Peyer's patch (tissue), 4 donors: ENCODE measurements at regions not wholly inside any gene's neighbourhood (a gene's known extent, or its start where the extent isn't known, plus 50 kb on each side); places are given as distances from the start of the nearest gene placed in this dataset.

Experiments used
- DNase-seq, 3 donors: peaks; one replicate each; pipeline ENCODE4 v3.0.0-alpha.2; 2017 to 2019
- H3K27ac ChIP-seq, 4 donors: fragments of 200-600 bp; sonication (generic); one replicate each; pipeline ENCODE4 v1.5.1; 2016 to 2019
- H3K27me3 ChIP-seq, 2 donors: fragments of 200-600 bp; sonication (generic); one replicate each; pipeline ENCODE4 v1.5.1; 2019
- H3K36me3 ChIP-seq, 3 donors: fragments of 200-600 bp; sonication (generic); one replicate each; pipeline ENCODE4 v1.5.1; 2016 to 2019
- H3K4me1 ChIP-seq, 4 donors: fragments of 200-600 bp; sonication (generic); one replicate each; pipeline ENCODE4 v1.5.1; 2016 to 2019
- H3K4me3 ChIP-seq, 4 donors: fragments of 200-600 bp; sonication (generic); 1 replicate in 3 of 4; 2 replicates in 1 of 4; pipeline ENCODE4 v1.5.1; 2016 to 2019; ENCODE audit warnings: mild to moderate bottlenecking in 1 of 4
- H3K9me3 ChIP-seq, 4 donors: fragments of 200-600 bp; sonication (generic); one replicate each; pipeline ENCODE4 v1.5.1; 2016 to 2019; ENCODE audit warnings: mild to moderate bottlenecking in 1 of 4
- POLR2A ChIP-seq, 2 donors: fragments of 450-650 bp; IDR thresholded peaks; one replicate each; pipeline ENCODE4 v1.5.1; 2017; ENCODE audit warnings: antibody characterized with exemption in 2 of 2, mild to moderate bottlenecking in 2 of 2, moderate library complexity in 2 of 2
- TF ChIP-seq, protein P1 (sequence below), 6 experiments: fragments of 450-650 bp in 4 of 6; fragments of 200-600 bp in 2 of 6; sonication (generic) in 1 of 6; IDR thresholded peaks; one replicate each; pipeline ENCODE4 v1.5.1; 2017 to 2019; ENCODE audit warnings: antibody characterized with exemption in 6 of 6, mild to moderate bottlenecking in 3 of 6, moderate library complexity in 1 of 6

DNA sequence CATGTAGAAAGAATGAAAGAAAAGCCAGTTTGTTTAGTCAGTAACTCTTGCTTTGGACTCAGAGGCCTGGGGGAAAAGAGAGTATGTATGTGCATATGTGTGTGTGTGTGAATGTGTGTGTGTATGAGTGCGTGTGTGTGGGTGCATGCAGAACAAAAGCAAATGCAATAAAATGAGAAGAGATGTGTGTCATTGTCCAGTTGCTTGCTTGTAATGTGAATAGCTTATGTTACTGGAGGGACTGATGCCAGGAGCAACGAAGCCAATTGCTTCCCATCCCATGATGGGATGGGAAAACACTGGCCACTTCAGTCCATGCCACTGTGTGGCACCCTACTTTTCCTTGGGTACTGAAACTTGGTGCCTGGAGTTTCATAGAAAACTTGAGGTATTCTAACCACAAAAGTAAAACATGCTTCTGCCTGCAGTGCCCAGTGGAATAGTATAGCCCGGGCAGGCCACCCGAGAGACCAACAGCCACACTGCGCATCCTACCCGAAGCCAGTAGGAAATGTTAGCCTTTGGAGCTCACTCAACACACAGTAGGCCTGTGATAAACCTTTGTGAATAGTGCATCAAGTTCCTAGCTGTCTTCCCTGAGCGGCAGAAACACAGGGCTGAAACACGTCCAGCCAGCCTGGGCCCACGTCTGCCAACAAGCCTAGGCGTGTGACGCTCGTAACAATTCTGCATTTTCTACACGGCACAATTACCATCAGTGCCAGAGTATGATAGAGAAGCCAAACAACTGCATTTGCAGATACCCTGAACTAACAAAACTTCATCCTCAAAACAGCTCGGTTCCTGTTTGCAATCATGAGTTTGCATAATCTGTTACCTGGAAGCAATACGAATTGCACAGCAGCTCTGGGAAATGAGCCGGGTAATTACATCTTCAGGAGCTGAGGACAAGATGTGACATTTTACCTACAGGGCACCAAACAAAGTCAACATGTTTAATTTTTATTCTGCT, 198.1 kb downstream of the SYK start:
- Histone ChIP-seq H3K4me1 (no peaks in the 10 kb centered on the region), H3K9me3 (no peaks in the 10 kb centered on the region), H3K4me3 (no peak overlapping the region), H3K27me3 (no peaks in the 10 kb centered on the region), H3K27ac (no peak overlapping the region), H3K36me3 (no peaks in the 10 kb centered on the region)
- DNase-seq: no peak
- TF ChIP-seq, protein P1, sequence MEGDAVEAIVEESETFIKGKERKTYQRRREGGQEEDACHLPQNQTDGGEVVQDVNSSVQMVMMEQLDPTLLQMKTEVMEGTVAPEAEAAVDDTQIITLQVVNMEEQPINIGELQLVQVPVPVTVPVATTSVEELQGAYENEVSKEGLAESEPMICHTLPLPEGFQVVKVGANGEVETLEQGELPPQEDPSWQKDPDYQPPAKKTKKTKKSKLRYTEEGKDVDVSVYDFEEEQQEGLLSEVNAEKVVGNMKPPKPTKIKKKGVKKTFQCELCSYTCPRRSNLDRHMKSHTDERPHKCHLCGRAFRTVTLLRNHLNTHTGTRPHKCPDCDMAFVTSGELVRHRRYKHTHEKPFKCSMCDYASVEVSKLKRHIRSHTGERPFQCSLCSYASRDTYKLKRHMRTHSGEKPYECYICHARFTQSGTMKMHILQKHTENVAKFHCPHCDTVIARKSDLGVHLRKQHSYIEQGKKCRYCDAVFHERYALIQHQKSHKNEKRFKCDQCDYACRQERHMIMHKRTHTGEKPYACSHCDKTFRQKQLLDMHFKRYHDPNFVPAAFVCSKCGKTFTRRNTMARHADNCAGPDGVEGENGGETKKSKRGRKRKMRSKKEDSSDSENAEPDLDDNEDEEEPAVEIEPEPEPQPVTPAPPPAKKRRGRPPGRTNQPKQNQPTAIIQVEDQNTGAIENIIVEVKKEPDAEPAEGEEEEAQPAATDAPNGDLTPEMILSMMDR (IDR thresholded peaks at IDR 0.05): no peak
- TF ChIP-seq POLR2A (IDR thresholded peaks at IDR 0.05): no peak

DNA sequence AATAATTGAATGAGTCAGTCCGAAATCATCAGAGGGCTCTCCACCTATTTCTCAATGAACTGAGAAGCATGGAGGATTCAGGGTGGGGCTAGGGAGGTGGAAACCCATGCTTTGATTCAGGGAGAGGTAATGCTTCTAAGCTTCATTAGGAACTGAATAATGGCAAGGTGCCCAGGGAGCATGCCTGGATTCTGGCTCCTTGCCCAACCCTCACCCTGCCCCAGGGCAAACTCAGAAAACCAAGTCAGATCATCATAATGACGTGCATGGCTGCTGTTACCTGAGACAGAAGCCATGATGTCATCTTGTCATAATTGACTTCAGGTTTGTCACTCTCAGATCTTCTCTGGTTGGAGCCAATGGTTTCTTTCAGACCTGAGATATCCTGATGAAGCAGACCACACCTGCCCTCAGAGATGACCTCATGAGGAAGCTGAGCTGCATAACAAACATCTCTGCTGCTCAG, 199.6 kb downstream of the SYK start:
- H3K4me3 ChIP-seq: no peak overlapping the region
- H3K36me3 ChIP-seq: no peaks in the 10 kb centered on the region
- H3K27ac ChIP-seq: no peak overlapping the region
- no peaks in the 10 kb centered on the region for H3K27me3 ChIP-seq
- TF ChIP-seq, protein P1 (IDR thresholded peaks at IDR 0.05): no peak
- no peak for TF ChIP-seq POLR2A (IDR thresholded peaks at IDR 0.05)
- no peaks in the 10 kb centered on the region for H3K9me3 ChIP-seq
- no peak for DNase-seq
- H3K4me1 ChIP-seq: no peaks in the 10 kb centered on the region

DNA sequence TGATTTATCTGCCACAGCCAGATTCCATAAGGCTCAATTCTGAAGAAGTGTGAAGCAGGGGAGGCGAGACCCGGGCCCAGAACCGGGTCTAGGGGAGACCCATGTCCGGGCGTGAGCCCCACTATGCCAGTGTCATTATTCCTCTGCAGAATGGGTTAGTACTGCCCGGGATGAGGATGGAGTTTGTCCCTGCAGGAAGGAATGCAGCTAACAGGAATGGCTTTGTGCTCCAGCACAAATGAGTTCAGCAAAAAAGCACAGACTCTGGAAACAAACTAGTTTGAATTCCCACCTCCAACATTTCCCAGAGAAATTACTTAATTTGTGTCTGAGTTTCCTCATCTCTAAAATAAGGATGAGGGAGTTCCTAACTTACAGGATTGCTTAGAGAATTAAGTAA, 202.9 kb downstream of the SYK start:
- Histone ChIP-seq H3K27me3 (no peaks in the 10 kb centered on the region), H3K9me3 (no peaks in the 10 kb centered on the region), H3K36me3 (no peaks in the 10 kb centered on the region), H3K27ac (no peak overlapping the region), H3K4me1 (no peaks in the 10 kb centered on the region), H3K4me3 (no peak overlapping the region)
- DNase-seq: no peak
- TF ChIP-seq POLR2A (IDR thresholded peaks at IDR 0.05): no peak
- TF ChIP-seq, protein P1 (IDR thresholded peaks at IDR 0.05): no peak

DNA sequence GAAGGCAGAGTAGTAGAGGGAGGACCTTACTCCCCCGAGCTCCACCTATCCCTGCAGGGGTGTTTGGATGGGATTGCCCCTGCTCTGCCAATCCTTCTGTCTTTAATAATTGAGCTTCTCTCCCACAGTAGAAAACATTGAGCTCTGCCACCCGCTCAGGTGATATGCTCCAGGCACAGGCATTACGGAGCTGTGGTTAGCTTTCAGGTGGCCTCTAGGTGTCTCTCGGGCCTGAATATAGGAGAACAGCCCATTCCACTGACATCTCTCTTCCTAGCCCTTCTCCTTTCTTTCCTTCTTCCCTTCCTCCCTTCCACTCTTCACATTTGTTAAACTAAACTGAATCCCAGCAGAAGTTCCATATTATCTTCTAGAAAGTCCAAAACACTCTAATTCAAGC, 203.4 kb downstream of the SYK start:
- Histone ChIP-seq H3K27ac (no peak overlapping the region), H3K36me3 (no peaks in the 10 kb centered on the region), H3K27me3 (no peaks in the 10 kb centered on the region), H3K4me3 (no peak overlapping the region), H3K9me3 (no peaks in the 10 kb centered on the region), H3K4me1 (no peaks in the 10 kb centered on the region)
- DNase-seq: no peak
- TF ChIP-seq, protein P1 (IDR thresholded peaks at IDR 0.05): no peak
- no peak for TF ChIP-seq POLR2A (IDR thresholded peaks at IDR 0.05)

DNA sequence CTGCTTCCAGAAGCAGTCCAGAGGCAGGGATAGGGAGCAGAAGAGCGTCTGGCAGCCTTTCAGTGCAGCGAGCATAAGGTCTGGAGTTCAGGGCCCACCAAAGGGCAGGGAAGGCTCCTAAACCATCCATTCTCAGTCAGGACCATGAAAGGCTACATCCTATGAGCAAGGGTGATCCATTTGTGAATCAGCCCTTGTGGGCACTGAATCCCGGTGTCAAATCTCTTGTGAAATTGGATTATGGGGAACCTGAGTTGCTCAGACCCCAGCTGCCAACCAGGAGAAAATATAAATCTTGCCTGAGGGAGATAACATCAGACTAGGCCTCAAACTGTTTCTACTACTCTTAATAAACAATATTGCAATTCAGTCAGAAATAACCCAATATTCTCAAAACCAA, 204.4 kb downstream of the SYK start:
- H3K4me1 ChIP-seq: no peaks in the 10 kb centered on the region
- H3K27me3 ChIP-seq: no peaks in the 10 kb centered on the region
- no peaks in the 10 kb centered on the region for H3K36me3 ChIP-seq
- TF ChIP-seq, protein P1 (IDR thresholded peaks at IDR 0.05): no peak
- no peak for TF ChIP-seq POLR2A (IDR thresholded peaks at IDR 0.05)
- no peak overlapping the region for H3K4me3 ChIP-seq
- no peak overlapping the region for H3K27ac ChIP-seq
- no peak for DNase-seq
- no peaks in the 10 kb centered on the region for H3K9me3 ChIP-seq
